Retina (tissue), 1 donor: ENCODE measurements at regions not wholly inside any gene's neighbourhood (a gene's known extent, or its start where the extent isn't known, plus 50 kb on each side); places are given as distances from the start of the nearest gene placed in this dataset.

Source experiments
- DNase-seq: peaks from one replicate; pipeline ENCODE4 v3.0.0-alpha.2; 2016

- no peak for DNase-seq
Observed at GRCh38 chr3:79922633-79923032, 154.8 kb upstream of the ROBO1 start.

- no peak for DNase-seq
Observed at GRCh38 chr3:79917561-79917960, 149.8 kb upstream of the ROBO1 start.

GRCh38 chr3:79910337-79910736 lies 142.5 kb upstream of the ROBO1 start:
- no peak for DNase-seq

- DNase-seq, result no peak
Observed at GRCh38 chr3:79906106-79906505, 138.3 kb upstream of the ROBO1 start.

GRCh38 chr3:79902151-79902550 lies 134.4 kb upstream of the ROBO1 start:
- no peak for DNase-seq

GRCh38 chr3:79898907-79899306 lies 131.1 kb upstream of the ROBO1 start:
- DNase-seq, result no peak

- DNase-seq, result no peak
Observed at GRCh38 chr3:79896086-79896485, 128.3 kb upstream of the ROBO1 start.

- DNase-seq, result no peak
Observed at GRCh38 chr3:79887213-79887612, 119.4 kb upstream of the ROBO1 start.

GRCh38 chr3:79886204-79886603 lies 118.4 kb upstream of the ROBO1 start:
- peak; percentile 31 for DNase-seq

GRCh38 chr3:79885407-79885806 lies 117.6 kb upstream of the ROBO1 start:
- DNase-seq, result peak; percentile 19

- no peak for DNase-seq
Observed at GRCh38 chr3:79884354-79884753, 116.6 kb upstream of the ROBO1 start.

- DNase-seq, result no peak
Observed at GRCh38 chr3:79881431-79881830, 113.6 kb upstream of the ROBO1 start.

GRCh38 chr3:79878708-79879107 lies 110.9 kb upstream of the ROBO1 start:
- no peak for DNase-seq

- no peak for DNase-seq
Observed at GRCh38 chr3:79874646-79875045, 106.8 kb upstream of the ROBO1 start.

- DNase-seq, result no peak
Observed at GRCh38 chr3:79872483-79872882, 104.7 kb upstream of the ROBO1 start.

GRCh38 chr3:79871656-79872055 lies 103.9 kb upstream of the ROBO1 start:
- no peak for DNase-seq

- DNase-seq, result no peak
Observed at GRCh38 chr3:79870313-79870620, 102.5 kb upstream of the ROBO1 start.

- DNase-seq, result no peak
Observed at GRCh38 chr3:79869461-79870312, 101.9 kb upstream of the ROBO1 start.

- no peak for DNase-seq
Observed at GRCh38 chr3:79866162-79866561, 98.4 kb upstream of the ROBO1 start.

- DNase-seq, result no peak
Observed at GRCh38 chr3:79864077-79864476, 96.3 kb upstream of the ROBO1 start.

GRCh38 chr3:79848876-79849275 lies 81.1 kb upstream of the ROBO1 start:
- no peak for DNase-seq

- no peak for DNase-seq
Observed at GRCh38 chr3:79847928-79848327, 80.1 kb upstream of the ROBO1 start.

- no peak for DNase-seq
Observed at GRCh38 chr3:79846148-79846933, 78.5 kb upstream of the ROBO1 start.

GRCh38 chr3:79845546-79845945 lies 77.7 kb upstream of the ROBO1 start:
- no peak for DNase-seq
